Tibial nerve (tissue), 4 donors: ENCODE measurements at regions not wholly inside any gene's neighbourhood (a gene's known extent, or its start where the extent isn't known, plus 50 kb on each side); places are given as distances from the start of the nearest gene placed in this dataset.

Source experiments
- DNase-seq, 2 donors: peaks; one replicate each; pipeline ENCODE4 v3.0.0-alpha.2; 2019; ENCODE audit warnings: low spot score in 2 of 2
- H3K27ac ChIP-seq, 4 donors: fragments of 200-600 bp; sonication (generic) in 3 of 4; one replicate each; pipeline ENCODE4 v1.5.1; 2017 to 2019; ENCODE audit warnings: mild to moderate bottlenecking in 1 of 4
- H3K27me3 ChIP-seq, 2 donors: fragments of 200-600 bp; sonication (generic) in 1 of 2; one replicate each; pipeline versions ENCODE4 v1.5.1 to v1.6.0; 2017 to 2019
- H3K36me3 ChIP-seq, 3 donors: fragments of 200-600 bp; sonication (generic); one replicate each; pipeline ENCODE4 v1.5.1; 2018 to 2019
- H3K4me1 ChIP-seq, 4 donors: fragments of 200-600 bp; sonication (generic) in 3 of 4; one replicate each; pipeline ENCODE4 v1.5.1; 2017 to 2019
- H3K4me3 ChIP-seq, 4 donors: fragments of 200-600 bp; sonication (generic) in 3 of 4; one replicate each; pipeline ENCODE4 v1.5.1; 2017 to 2019; ENCODE audit warnings: mild to moderate bottlenecking in 1 of 4, moderate library complexity in 1 of 4
- H3K9me3 ChIP-seq, 4 donors: fragments of 200-600 bp; sonication (generic) in 3 of 4; one replicate each; pipeline ENCODE4 v1.5.1; 2017 to 2019
- CTCF ChIP-seq, 5 experiments: fragments of 200-600 bp in 3 of 5; fragments of 450-650 bp in 2 of 5; sonication (generic) in 3 of 5; IDR thresholded peaks; one replicate each; pipeline ENCODE4 v1.5.1; 2016 to 2019; ENCODE audit warnings: antibody characterized with exemption in 5 of 5, mild to moderate bottlenecking in 3 of 5, moderate library complexity in 2 of 5
- EP300 ChIP-seq, 2 donors: sonication (generic); formaldehyde crosslinking; IDR thresholded peaks; one replicate each; pipeline ENCODE4 v1.6.1; 2017; ENCODE audit warnings: antibody characterized with exemption in 2 of 2, mild to moderate bottlenecking in 1 of 2
- POLR2A ChIP-seq, 2 donors: fragments of 450-650 bp; IDR thresholded peaks; one replicate each; pipeline ENCODE4 v1.6.1; 2017; ENCODE audit warnings: antibody characterized with exemption in 2 of 2, mild to moderate bottlenecking in 2 of 2, moderate library complexity in 2 of 2
- WGBS, 2 donors: methylation state at CpG; one replicate each; pipeline ENCODE4 v1.1.5; 2018; 5-methylcytosine and 5-hydroxymethylcytosine counted together

- H3K36me3 ChIP-seq = no peaks in the 10 kb centered on the region
- H3K9me3 ChIP-seq = no peaks in the 10 kb centered on the region
- no peaks in the 10 kb centered on the region for H3K27me3 ChIP-seq
- DNase-seq = peak in 1 of 2 donors; percentile 52
- H3K27ac ChIP-seq = no peak overlapping the region
- no peaks in the 10 kb centered on the region for H3K4me1 ChIP-seq
- TF ChIP-seq CTCF (IDR thresholded peaks at IDR 0.05) = no peak
- H3K4me3 ChIP-seq = no peak overlapping the region
- WGBS, 2 donors = 44 to 51% methylated on average over 3 of the region's 3 CpGs
Observed at GRCh38 chr21:15430577-15430976, 299.2 kb upstream of the USP25 start.

GRCh38 chr21:15431053-15431452, 298.7 kb upstream of the USP25 start:
- no peaks in the 10 kb centered on the region for H3K9me3 ChIP-seq
- H3K4me3 ChIP-seq = no peak overlapping the region
- no peak overlapping the region for H3K27ac ChIP-seq
- TF ChIP-seq CTCF (IDR thresholded peaks at IDR 0.05) = no peak
- no peak for TF ChIP-seq POLR2A (IDR thresholded peaks at IDR 0.05)
- TF ChIP-seq EP300 (IDR thresholded peaks at IDR 0.05) = no peak
- WGBS, 2 donors = 94 to 100% methylated on average over 1 of the region's 1 CpG
- no peaks in the 10 kb centered on the region for H3K27me3 ChIP-seq
- no peaks in the 10 kb centered on the region for H3K36me3 ChIP-seq
- no peak for DNase-seq
- no peaks in the 10 kb centered on the region for H3K4me1 ChIP-seq

- no peaks in the 10 kb centered on the region for H3K9me3 ChIP-seq
- 78 to 81% methylated on average over 4 of the region's 4 CpGs for WGBS, 2 donors
- TF ChIP-seq POLR2A (IDR thresholded peaks at IDR 0.05) (no peak), EP300 (IDR thresholded peaks at IDR 0.05) (no peak), CTCF (IDR thresholded peaks at IDR 0.05) (no peak)
- no peaks in the 10 kb centered on the region for H3K27me3 ChIP-seq
- H3K36me3 ChIP-seq = no peaks in the 10 kb centered on the region
- no peaks in the 10 kb centered on the region for H3K4me1 ChIP-seq
- no peak overlapping the region for H3K27ac ChIP-seq
- H3K4me3 ChIP-seq = no peak overlapping the region
- DNase-seq = no peak
Observed at GRCh38 chr21:15433091-15433490, 296.7 kb upstream of the USP25 start.

GRCh38 chr21:15434163-15434905, 295.4 kb upstream of the USP25 start:
- Histone ChIP-seq H3K36me3 (no peaks in the 10 kb centered on the region), H3K4me1 (peaks cover 0 to 5% (median 0%) of the 10 kb centered on the region in 4 donors), H3K4me3 (no peak overlapping the region), H3K27ac (no peak overlapping the region), H3K9me3 (no peaks in the 10 kb centered on the region), H3K27me3 (no peaks in the 10 kb centered on the region)
- TF ChIP-seq CTCF (IDR thresholded peaks at IDR 0.05) (no peak), EP300 (IDR thresholded peaks at IDR 0.05) (no peak), POLR2A (IDR thresholded peaks at IDR 0.05) (no peak)
- 76 to 79% methylated on average over 2 of the region's 2 CpGs for WGBS, 2 donors
- DNase-seq = no peak

GRCh38 chr21:15436031-15436430, 293.8 kb upstream of the USP25 start:
- WGBS, 2 donors = 87 to 88% methylated on average over 1 of the region's 1 CpG
- no peaks in the 10 kb centered on the region for H3K9me3 ChIP-seq
- H3K27ac ChIP-seq = no peak overlapping the region
- peaks cover 0 to 8% (median 2%) of the 10 kb centered on the region in 4 donors for H3K4me1 ChIP-seq
- H3K27me3 ChIP-seq = no peaks in the 10 kb centered on the region
- no peak overlapping the region for H3K4me3 ChIP-seq
- no peak for TF ChIP-seq EP300 (IDR thresholded peaks at IDR 0.05)
- TF ChIP-seq POLR2A (IDR thresholded peaks at IDR 0.05) = no peak
- TF ChIP-seq CTCF (IDR thresholded peaks at IDR 0.05) = no peak
- no peaks in the 10 kb centered on the region for H3K36me3 ChIP-seq
- DNase-seq = no peak
